HL-60 (cell line): ENCODE measurements at regions not wholly inside any gene's neighbourhood (a gene's known extent, or its start where the extent isn't known, plus 50 kb on each side); places are given as distances from the start of the nearest gene placed in this dataset.

ENCODE experiments used
- GABPA ChIP-seq: IDR thresholded peaks from 2 replicates; pipeline ENCODE4 v1.6.1; 2012; ENCODE audit warnings: low read depth
- POLR2AphosphoS5 ChIP-seq: IDR thresholded peaks from 2 replicates; pipeline ENCODE4 v1.6.1; 2012; ENCODE audit warnings: low read depth
- TF ChIP-seq, protein P1 (sequence below): IDR thresholded peaks from one replicate; pipeline ENCODE4 v1.5.1; 2011; ENCODE audit warnings: low read length, control low read depth, inconsistent platforms; ENCODE audit not compliant: insufficient read depth
- TF ChIP-seq, protein P2 (sequence below): IDR thresholded peaks from 2 replicates; pipeline ENCODE4 v1.6.1; 2012; ENCODE audit warnings: low read depth; ENCODE audit not compliant: insufficient replicate concordance

DNA sequence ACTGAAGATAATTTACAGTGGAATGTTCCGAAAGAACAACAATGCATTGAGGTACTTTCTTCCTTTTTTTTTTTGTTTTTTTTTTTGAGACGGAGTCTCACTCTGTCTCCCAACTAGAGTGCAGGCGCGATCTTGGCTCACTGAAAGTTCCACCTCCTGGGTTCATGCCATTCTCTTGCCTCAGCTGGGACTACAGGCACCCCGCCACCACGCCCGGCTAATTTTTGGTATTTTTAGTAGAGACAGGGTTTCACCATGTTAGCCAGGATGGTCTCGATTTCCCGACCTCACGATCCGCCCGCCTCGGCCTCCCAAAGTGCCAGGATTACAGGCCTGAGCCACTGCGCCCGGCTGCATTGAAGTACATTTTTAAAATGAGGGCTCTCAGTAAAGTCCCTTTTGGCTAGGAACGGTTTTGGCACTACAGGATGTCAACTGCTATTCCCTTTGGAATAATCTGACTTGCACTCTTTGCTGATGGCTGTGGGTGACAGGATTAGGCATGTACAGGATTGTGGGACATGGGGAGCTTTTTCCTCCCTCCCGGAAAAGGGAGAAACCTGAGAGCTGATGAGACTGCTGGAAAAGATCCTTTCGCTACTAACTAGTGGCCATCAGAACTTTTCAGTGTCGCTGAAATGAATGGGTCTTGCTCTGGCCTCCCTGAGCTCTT, 56.9 kb upstream of the EDEM3 start:
- TF ChIP-seq, protein P1, sequence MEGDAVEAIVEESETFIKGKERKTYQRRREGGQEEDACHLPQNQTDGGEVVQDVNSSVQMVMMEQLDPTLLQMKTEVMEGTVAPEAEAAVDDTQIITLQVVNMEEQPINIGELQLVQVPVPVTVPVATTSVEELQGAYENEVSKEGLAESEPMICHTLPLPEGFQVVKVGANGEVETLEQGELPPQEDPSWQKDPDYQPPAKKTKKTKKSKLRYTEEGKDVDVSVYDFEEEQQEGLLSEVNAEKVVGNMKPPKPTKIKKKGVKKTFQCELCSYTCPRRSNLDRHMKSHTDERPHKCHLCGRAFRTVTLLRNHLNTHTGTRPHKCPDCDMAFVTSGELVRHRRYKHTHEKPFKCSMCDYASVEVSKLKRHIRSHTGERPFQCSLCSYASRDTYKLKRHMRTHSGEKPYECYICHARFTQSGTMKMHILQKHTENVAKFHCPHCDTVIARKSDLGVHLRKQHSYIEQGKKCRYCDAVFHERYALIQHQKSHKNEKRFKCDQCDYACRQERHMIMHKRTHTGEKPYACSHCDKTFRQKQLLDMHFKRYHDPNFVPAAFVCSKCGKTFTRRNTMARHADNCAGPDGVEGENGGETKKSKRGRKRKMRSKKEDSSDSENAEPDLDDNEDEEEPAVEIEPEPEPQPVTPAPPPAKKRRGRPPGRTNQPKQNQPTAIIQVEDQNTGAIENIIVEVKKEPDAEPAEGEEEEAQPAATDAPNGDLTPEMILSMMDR, result no peak
- no peak for TF ChIP-seq GABPA
- no peak for TF ChIP-seq POLR2AphosphoS5
- TF ChIP-seq, protein P2, sequence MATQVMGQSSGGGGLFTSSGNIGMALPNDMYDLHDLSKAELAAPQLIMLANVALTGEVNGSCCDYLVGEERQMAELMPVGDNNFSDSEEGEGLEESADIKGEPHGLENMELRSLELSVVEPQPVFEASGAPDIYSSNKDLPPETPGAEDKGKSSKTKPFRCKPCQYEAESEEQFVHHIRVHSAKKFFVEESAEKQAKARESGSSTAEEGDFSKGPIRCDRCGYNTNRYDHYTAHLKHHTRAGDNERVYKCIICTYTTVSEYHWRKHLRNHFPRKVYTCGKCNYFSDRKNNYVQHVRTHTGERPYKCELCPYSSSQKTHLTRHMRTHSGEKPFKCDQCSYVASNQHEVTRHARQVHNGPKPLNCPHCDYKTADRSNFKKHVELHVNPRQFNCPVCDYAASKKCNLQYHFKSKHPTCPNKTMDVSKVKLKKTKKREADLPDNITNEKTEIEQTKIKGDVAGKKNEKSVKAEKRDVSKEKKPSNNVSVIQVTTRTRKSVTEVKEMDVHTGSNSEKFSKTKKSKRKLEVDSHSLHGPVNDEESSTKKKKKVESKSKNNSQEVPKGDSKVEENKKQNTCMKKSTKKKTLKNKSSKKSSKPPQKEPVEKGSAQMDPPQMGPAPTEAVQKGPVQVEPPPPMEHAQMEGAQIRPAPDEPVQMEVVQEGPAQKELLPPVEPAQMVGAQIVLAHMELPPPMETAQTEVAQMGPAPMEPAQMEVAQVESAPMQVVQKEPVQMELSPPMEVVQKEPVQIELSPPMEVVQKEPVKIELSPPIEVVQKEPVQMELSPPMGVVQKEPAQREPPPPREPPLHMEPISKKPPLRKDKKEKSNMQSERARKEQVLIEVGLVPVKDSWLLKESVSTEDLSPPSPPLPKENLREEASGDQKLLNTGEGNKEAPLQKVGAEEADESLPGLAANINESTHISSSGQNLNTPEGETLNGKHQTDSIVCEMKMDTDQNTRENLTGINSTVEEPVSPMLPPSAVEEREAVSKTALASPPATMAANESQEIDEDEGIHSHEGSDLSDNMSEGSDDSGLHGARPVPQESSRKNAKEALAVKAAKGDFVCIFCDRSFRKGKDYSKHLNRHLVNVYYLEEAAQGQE, result no peak
